ENCODE measurements at regions not wholly inside any gene's neighbourhood (a gene's known extent, or its start where the extent isn't known, plus 50 kb on each side); places are given as distances from the start of the nearest gene placed in this dataset.

DNA sequence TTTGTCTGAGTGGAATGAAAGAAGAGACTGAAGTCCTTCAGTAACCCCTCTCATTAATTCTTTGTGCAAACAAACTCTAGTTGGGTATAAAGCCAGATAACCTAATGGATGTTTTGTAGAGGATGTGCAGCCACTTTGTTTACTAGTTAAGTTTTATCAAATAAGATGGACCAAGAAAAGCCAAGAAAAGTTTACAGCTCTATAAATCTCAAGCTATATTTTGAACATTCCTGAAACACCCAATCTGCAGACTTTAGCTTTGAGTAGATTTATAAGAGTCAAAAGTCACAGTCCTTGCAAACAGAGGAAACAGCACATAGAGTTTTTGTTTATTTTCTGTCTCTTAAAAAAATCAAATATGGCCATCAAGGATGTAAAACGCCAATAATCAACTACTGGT, 452.9 kb downstream of the SPRY1 start:
- H3K27me3 Mint-ChIP-seq (ENCODE audit: low read depth), result peaks cover 1% of the 10 kb centered on the region
- no peak overlapping the region for H3K4me3 Mint-ChIP-seq (ENCODE audit: low read depth)
- H3K9me3 Mint-ChIP-seq, result no peaks in the 10 kb centered on the region
- no peaks in the 10 kb centered on the region for H3K4me1 Mint-ChIP-seq (ENCODE audit: low read depth)
- no peak overlapping the region for H3K27ac Mint-ChIP-seq
- intact Hi-C loops (cut with micrococcal nuclease), result no loop called here
- H3K36me3 Mint-ChIP-seq (ENCODE audit: low read depth), result no peaks in the 10 kb centered on the region
- no peak for DNase-seq (ENCODE audit: low spot score)

- H3K4me3 Mint-ChIP-seq (ENCODE audit: low read depth), result no peak overlapping the region
- peaks cover 1% of the 10 kb centered on the region for H3K27me3 Mint-ChIP-seq (ENCODE audit: low read depth)
- intact Hi-C loops (cut with micrococcal nuclease), result no loop called here
- H3K9me3 Mint-ChIP-seq, result no peaks in the 10 kb centered on the region
- DNase-seq (ENCODE audit: low spot score), result no peak
- H3K36me3 Mint-ChIP-seq (ENCODE audit: low read depth), result no peaks in the 10 kb centered on the region
- H3K27ac Mint-ChIP-seq, result no peak overlapping the region
- H3K4me1 Mint-ChIP-seq (ENCODE audit: low read depth), result no peaks in the 10 kb centered on the region
These were observed 454.9 kb downstream of the SPRY1 start for GRCh38 chr4:123851521-123851920.

GRCh38 chr4:123853651-123854050, 457.1 kb downstream of the SPRY1 start:
- H3K4me1 Mint-ChIP-seq (ENCODE audit: low read depth), result no peaks in the 10 kb centered on the region
- H3K9me3 Mint-ChIP-seq, result no peaks in the 10 kb centered on the region
- no peaks in the 10 kb centered on the region for H3K36me3 Mint-ChIP-seq (ENCODE audit: low read depth)
- H3K27ac Mint-ChIP-seq, result no peak overlapping the region
- no peak for DNase-seq (ENCODE audit: low spot score)
- no peaks in the 10 kb centered on the region for H3K27me3 Mint-ChIP-seq (ENCODE audit: low read depth)
- no peak overlapping the region for H3K4me3 Mint-ChIP-seq (ENCODE audit: low read depth)
- intact Hi-C loops (cut with micrococcal nuclease), result no loop called here

DNA sequence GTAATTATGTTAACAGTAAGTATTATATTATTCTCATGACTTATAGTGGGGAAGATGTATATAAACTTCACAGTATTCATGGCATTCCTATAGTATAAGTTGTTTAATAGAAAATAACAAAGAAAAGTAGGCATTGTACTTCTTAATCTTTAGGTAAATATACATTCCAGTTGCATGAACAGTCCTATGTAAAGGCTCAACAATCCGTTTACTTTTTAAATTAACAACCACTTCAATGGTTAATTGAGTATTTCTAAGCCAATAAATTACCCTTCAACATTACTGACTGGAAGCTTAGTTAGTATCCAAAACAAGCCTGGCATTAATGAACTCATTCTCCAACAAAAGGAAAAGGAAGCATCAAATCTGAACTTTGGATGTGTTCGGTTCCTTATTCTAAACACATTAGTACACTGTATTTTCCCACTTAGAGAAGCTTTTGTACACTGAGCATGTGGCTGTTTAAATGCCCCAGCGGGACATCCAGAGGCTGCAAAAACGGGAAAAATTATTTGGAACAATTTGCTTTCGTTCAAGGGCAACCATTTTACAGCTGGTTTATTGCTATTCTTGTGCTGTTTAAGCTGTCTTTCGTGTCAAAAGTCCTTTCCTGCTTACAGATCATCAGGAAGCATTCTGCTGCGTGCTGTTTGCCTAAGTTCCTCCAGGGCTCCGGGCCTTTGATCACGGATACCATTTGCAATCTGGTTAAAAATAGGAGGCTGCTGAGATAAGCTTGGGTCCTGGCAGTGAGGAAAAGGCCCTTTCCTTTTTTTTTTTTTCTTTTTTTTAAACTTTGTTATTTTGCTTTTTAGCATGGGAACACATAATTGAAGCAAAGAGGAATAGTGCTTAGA, 460.3 kb downstream of the SPRY1 start:
- Mint-ChIP-seq H3K4me1 (ENCODE audit: low read depth) (no peaks in the 10 kb centered on the region), H3K4me3 (ENCODE audit: low read depth) (no peak overlapping the region), H3K27ac (no peak overlapping the region), H3K9me3 (no peaks in the 10 kb centered on the region), H3K36me3 (ENCODE audit: low read depth) (no peaks in the 10 kb centered on the region), H3K27me3 (ENCODE audit: low read depth) (no peaks in the 10 kb centered on the region)
- no peak for DNase-seq (ENCODE audit: low spot score)
- intact Hi-C loops (cut with micrococcal nuclease), result no loop called here

GRCh38 chr4:123858465-123858864, 461.9 kb downstream of the SPRY1 start:
- H3K36me3 Mint-ChIP-seq (ENCODE audit: low read depth), result no peaks in the 10 kb centered on the region
- H3K27me3 Mint-ChIP-seq (ENCODE audit: low read depth), result no peaks in the 10 kb centered on the region
- no peaks in the 10 kb centered on the region for H3K4me1 Mint-ChIP-seq (ENCODE audit: low read depth)

GRCh38 chr4:123862812-123863211, 466.2 kb downstream of the SPRY1 start:
- H3K4me1 Mint-ChIP-seq (ENCODE audit: low read depth), result no peaks in the 10 kb centered on the region
- H3K4me3 Mint-ChIP-seq (ENCODE audit: low read depth), result no peak overlapping the region
- no peaks in the 10 kb centered on the region for H3K9me3 Mint-ChIP-seq
- no peak for DNase-seq (ENCODE audit: low spot score)
- H3K27ac Mint-ChIP-seq, result no peak overlapping the region
- no peaks in the 10 kb centered on the region for H3K27me3 Mint-ChIP-seq (ENCODE audit: low read depth)
- H3K36me3 Mint-ChIP-seq (ENCODE audit: low read depth), result no peaks in the 10 kb centered on the region
- intact Hi-C loops (cut with micrococcal nuclease), result no loop called here

More at GRCh38 chr4:123858465-123858864, 461.9 kb downstream of the SPRY1 start:
- Mint-ChIP-seq H3K9me3 (no peaks in the 10 kb centered on the region), H3K27ac (no peak overlapping the region), H3K4me3 (ENCODE audit: low read depth) (no peak overlapping the region)
- intact Hi-C loops (cut with micrococcal nuclease), result no loop called here
- DNase-seq (ENCODE audit: low spot score), result no peak

DNA sequence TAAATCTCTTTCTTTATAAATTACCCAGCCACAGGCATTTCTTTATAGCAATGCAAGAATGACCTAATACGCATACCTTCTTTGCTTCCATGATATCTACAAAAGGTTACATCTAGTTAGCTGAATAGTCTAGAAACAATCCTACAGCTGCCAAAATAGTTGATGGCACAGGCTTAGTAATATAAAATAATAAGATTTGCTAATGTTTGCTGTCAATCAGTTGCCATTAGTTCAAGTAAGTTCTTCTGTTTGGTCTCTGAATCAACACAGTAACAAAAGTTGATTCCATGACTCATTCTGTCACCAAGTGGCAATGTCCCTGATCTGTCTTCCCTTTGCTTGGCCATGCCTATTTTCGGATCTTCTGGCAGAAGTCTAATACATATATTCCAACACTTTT, 470.2 kb downstream of the SPRY1 start:
- no peak for DNase-seq (ENCODE audit: low spot score)
- no peaks in the 10 kb centered on the region for H3K27me3 Mint-ChIP-seq (ENCODE audit: low read depth)
- no peak overlapping the region for H3K27ac Mint-ChIP-seq
- no peaks in the 10 kb centered on the region for H3K36me3 Mint-ChIP-seq (ENCODE audit: low read depth)
- intact Hi-C loops (cut with micrococcal nuclease), result no loop called here
- no peaks in the 10 kb centered on the region for H3K4me1 Mint-ChIP-seq (ENCODE audit: low read depth)
- no peaks in the 10 kb centered on the region for H3K9me3 Mint-ChIP-seq
- H3K4me3 Mint-ChIP-seq (ENCODE audit: low read depth), result no peak overlapping the region

- no peaks in the 10 kb centered on the region for H3K36me3 Mint-ChIP-seq (ENCODE audit: low read depth)
- no peak overlapping the region for H3K27ac Mint-ChIP-seq
- H3K9me3 Mint-ChIP-seq, result no peaks in the 10 kb centered on the region
- H3K4me1 Mint-ChIP-seq (ENCODE audit: low read depth), result no peaks in the 10 kb centered on the region
- H3K27me3 Mint-ChIP-seq (ENCODE audit: low read depth), result no peaks in the 10 kb centered on the region
- intact Hi-C loops (cut with micrococcal nuclease), result no loop called here
- H3K4me3 Mint-ChIP-seq (ENCODE audit: low read depth), result no peak overlapping the region
- DNase-seq (ENCODE audit: low spot score), result no peak
These were observed 471.5 kb downstream of the SPRY1 start for GRCh38 chr4:123867910-123868587.

GRCh38 chr4:123869286-123870215, 473.0 kb downstream of the SPRY1 start:
- Mint-ChIP-seq H3K9me3 (no peaks in the 10 kb centered on the region), H3K27me3 (ENCODE audit: low read depth) (no peaks in the 10 kb centered on the region), H3K36me3 (ENCODE audit: low read depth) (no peaks in the 10 kb centered on the region)

GRCh38 chr4:123870216-123870876, 473.8 kb downstream of the SPRY1 start:
- no peaks in the 10 kb centered on the region for H3K36me3 Mint-ChIP-seq (ENCODE audit: low read depth)
- no peak overlapping the region for H3K27ac Mint-ChIP-seq
- intact Hi-C loops (cut with micrococcal nuclease), result no loop called here
- DNase-seq (ENCODE audit: low spot score), result no peak
- no peaks in the 10 kb centered on the region for H3K9me3 Mint-ChIP-seq
- H3K4me3 Mint-ChIP-seq (ENCODE audit: low read depth), result no peak overlapping the region
- H3K4me1 Mint-ChIP-seq (ENCODE audit: low read depth), result no peaks in the 10 kb centered on the region
- H3K27me3 Mint-ChIP-seq (ENCODE audit: low read depth), result no peaks in the 10 kb centered on the region

More at GRCh38 chr4:123869286-123870215, 473.0 kb downstream of the SPRY1 start:
- intact Hi-C loops (cut with micrococcal nuclease), result no loop called here
- DNase-seq (ENCODE audit: low spot score), result no peak
- no peak overlapping the region for H3K4me3 Mint-ChIP-seq (ENCODE audit: low read depth)
- no peak overlapping the region for H3K27ac Mint-ChIP-seq
- no peaks in the 10 kb centered on the region for H3K4me1 Mint-ChIP-seq (ENCODE audit: low read depth)

DNA sequence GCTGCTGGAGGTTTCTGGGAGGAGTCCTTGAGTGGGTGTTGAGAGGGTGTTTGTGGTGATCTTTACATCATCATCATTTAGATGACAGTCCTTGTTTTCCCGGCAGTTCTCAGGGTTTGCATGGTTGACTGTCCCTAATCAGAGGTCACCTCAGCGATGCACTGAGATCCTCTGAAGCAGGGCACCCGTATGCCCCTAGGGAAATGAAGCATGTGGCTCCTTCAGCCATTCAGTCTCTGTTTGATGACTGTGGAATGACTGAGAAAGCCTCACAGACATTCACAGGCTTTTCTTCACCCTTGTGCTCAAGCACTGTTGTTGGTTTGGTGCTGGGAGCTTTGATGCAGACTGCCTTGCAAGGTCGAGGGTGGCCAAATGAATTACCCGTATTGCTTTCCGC, 474.7 kb downstream of the SPRY1 start:
- intact Hi-C loops (cut with micrococcal nuclease), result no loop called here
- H3K27me3 Mint-ChIP-seq (ENCODE audit: low read depth), result no peaks in the 10 kb centered on the region
- H3K36me3 Mint-ChIP-seq (ENCODE audit: low read depth), result no peaks in the 10 kb centered on the region
- H3K4me3 Mint-ChIP-seq (ENCODE audit: low read depth), result no peak overlapping the region
- no peak for DNase-seq (ENCODE audit: low spot score)
- no peaks in the 10 kb centered on the region for H3K4me1 Mint-ChIP-seq (ENCODE audit: low read depth)
- no peak overlapping the region for H3K27ac Mint-ChIP-seq
- no peaks in the 10 kb centered on the region for H3K9me3 Mint-ChIP-seq

DNA sequence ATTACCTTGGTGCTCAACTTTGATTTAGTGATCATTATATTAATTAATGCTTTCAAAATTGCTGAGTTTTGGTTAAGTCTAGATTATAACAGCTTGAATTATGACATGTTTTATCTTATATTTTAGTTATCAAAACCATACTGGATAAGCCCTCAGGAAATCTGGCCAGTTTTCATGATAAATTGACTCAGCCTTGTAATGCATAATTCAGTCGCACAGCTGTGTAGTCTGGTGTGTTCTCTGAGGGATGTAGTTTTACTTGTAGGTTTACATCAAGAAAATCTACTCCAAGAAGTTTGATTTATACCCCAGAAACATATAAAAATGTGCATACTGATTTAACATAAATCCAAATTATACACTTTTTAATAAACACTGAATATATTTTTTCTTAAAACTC, 477.5 kb downstream of the SPRY1 start:
- no peaks in the 10 kb centered on the region for H3K36me3 Mint-ChIP-seq (ENCODE audit: low read depth)
- H3K27me3 Mint-ChIP-seq (ENCODE audit: low read depth), result no peaks in the 10 kb centered on the region
- no peak overlapping the region for H3K27ac Mint-ChIP-seq
- no peaks in the 10 kb centered on the region for H3K4me1 Mint-ChIP-seq (ENCODE audit: low read depth)
- intact Hi-C loops (cut with micrococcal nuclease), result no loop called here
- no peaks in the 10 kb centered on the region for H3K9me3 Mint-ChIP-seq
- no peak for DNase-seq (ENCODE audit: low spot score)
- no peak overlapping the region for H3K4me3 Mint-ChIP-seq (ENCODE audit: low read depth)

Data from activated T-helper 2 cell treated with anti-CD3 and anti-CD28 coated beads, Interferon-gamma antibody, Interleukin-2, Interleukin-4, amounts not matched to agents 10 μg/mL and 5 μg/mL and 100 μg/mL, durations not matched to agents 14 hours and 24 hours and 36 hours (primary cell).